ENCODE measurements at regions not wholly inside any gene's neighbourhood (a gene's known extent, or its start where the extent isn't known, plus 50 kb on each side); places are given as distances from the start of the nearest gene placed in this dataset.
"Not testable (repeated sequence)": the region's sequence is repeated elsewhere in the genome, so short reads cannot be mapped to it uniquely, and the experiment has no call there.

- DNase-seq: no peak
Measured at GRCh38 chrX:140318296-140318695, 186.6 kb downstream of the SOX3 start.

- DNase-seq: no peak
Measured at GRCh38 chrX:140317462-140317861, 187.4 kb downstream of the SOX3 start.

- no peak for DNase-seq
Measured at GRCh38 chrX:140298960-140299825, 205.7 kb downstream of the SOX3 start.

GRCh38 chrX:140297273-140297672 is 207.6 kb downstream of the SOX3 start:
- DNase-seq: no peak

- no peak for DNase-seq
Measured at GRCh38 chrX:140292961-140293360, 211.9 kb downstream of the SOX3 start.

GRCh38 chrX:140292188-140292587 is 212.7 kb downstream of the SOX3 start:
- DNase-seq: no peak

- DNase-seq: no peak
Measured at GRCh38 chrX:140274811-140275525, 229.9 kb downstream of the SOX3 start.

- no peak for DNase-seq
Measured at GRCh38 chrX:140273921-140274320, 230.9 kb downstream of the SOX3 start.

- DNase-seq: no peak
Measured at GRCh38 chrX:140250391-140250790, 254.5 kb downstream of the SOX3 start.

GRCh38 chrX:140249088-140249487 is 255.8 kb downstream of the SOX3 start:
- no peak for DNase-seq

GRCh38 chrX:140229191-140229590 is 263.9 kb upstream of the CXorf66 start:
- no peak for DNase-seq

- not testable (repeated sequence) for DNase-seq
Measured at GRCh38 chrX:140226037-140226436, 260.7 kb upstream of the CXorf66 start.

- DNase-seq: not testable (repeated sequence)
Measured at GRCh38 chrX:140215894-140216293, 250.6 kb upstream of the CXorf66 start.

- DNase-seq: not testable (repeated sequence)
Measured at GRCh38 chrX:140214518-140214917, 249.2 kb upstream of the CXorf66 start.

GRCh38 chrX:140206657-140207056 is 241.3 kb upstream of the CXorf66 start:
- no peak for DNase-seq

- no peak for DNase-seq
Measured at GRCh38 chrX:140190441-140191108, 225.3 kb upstream of the CXorf66 start.

GRCh38 chrX:140180585-140180984 is 215.3 kb upstream of the CXorf66 start:
- DNase-seq: no peak

- no peak for DNase-seq
Measured at GRCh38 chrX:140177821-140178220, 212.5 kb upstream of the CXorf66 start.

- DNase-seq: no peak
Measured at GRCh38 chrX:140172401-140172800, 207.1 kb upstream of the CXorf66 start.

GRCh38 chrX:140167551-140167950 is 202.2 kb upstream of the CXorf66 start:
- no peak for DNase-seq

GRCh38 chrX:140165849-140166248 is 200.5 kb upstream of the CXorf66 start:
- no peak for DNase-seq

GRCh38 chrX:140164391-140164790 is 199.1 kb upstream of the CXorf66 start:
- no peak for DNase-seq

GRCh38 chrX:140163371-140164159 is 198.2 kb upstream of the CXorf66 start:
- DNase-seq: no peak

Measured in stimulated activated CD4-positive, alpha-beta T cell treated with anti-CD3 and anti-CD28 coated beads, Interleukin-12 subunit alpha, Interleukin-12 subunit beta, amount 100 ng/mL, for 4 hours (primary cell).